DMS114 treated with DMSO at 0.1 percent for 48 hours (cell line): ENCODE measurements at regions not wholly inside any gene's neighbourhood (a gene's known extent, or its start where the extent isn't known, plus 50 kb on each side); places are given as distances from the start of the nearest gene placed in this dataset.

Source experiments
- DNase-seq: peaks from one replicate; lab custom pipeline; 2025; ENCODE audit not compliant: unreplicated experiment; lab: John Stamatoyannopoulos, UW

GRCh38 chr20:6439737-6440442 lies 317.1 kb upstream of the FERMT1 start:
- no peak for DNase-seq

- no peak for DNase-seq
Measured at GRCh38 chr20:6434131-6434530, 311.3 kb upstream of the FERMT1 start.

- no peak for DNase-seq
Measured at GRCh38 chr20:6430381-6430780, 307.6 kb upstream of the FERMT1 start.

- no peak for DNase-seq
Measured at GRCh38 chr20:6426287-6426891, 303.6 kb upstream of the FERMT1 start.

GRCh38 chr20:6421321-6422248 lies 298.8 kb upstream of the FERMT1 start:
- no peak for DNase-seq

GRCh38 chr20:6420336-6420735 lies 297.5 kb upstream of the FERMT1 start:
- no peak for DNase-seq

- no peak for DNase-seq
Measured at GRCh38 chr20:6418732-6419131, 295.9 kb upstream of the FERMT1 start.

- no peak for DNase-seq
Measured at GRCh38 chr20:6416371-6416770, 293.5 kb upstream of the FERMT1 start.

- DNase-seq = no peak
Measured at GRCh38 chr20:6411651-6412050, 288.8 kb upstream of the FERMT1 start.

- no peak for DNase-seq
Measured at GRCh38 chr20:6410721-6411120, 287.9 kb upstream of the FERMT1 start.

- no peak for DNase-seq
Measured at GRCh38 chr20:6407163-6407562, 284.3 kb upstream of the FERMT1 start.

GRCh38 chr20:6401893-6402557 lies 279.2 kb upstream of the FERMT1 start:
- no peak for DNase-seq

- DNase-seq = no peak
Measured at GRCh38 chr20:6397115-6397514, 274.3 kb upstream of the FERMT1 start.

GRCh38 chr20:6395695-6396094 lies 272.9 kb upstream of the FERMT1 start:
- DNase-seq = no peak

- no peak for DNase-seq
Measured at GRCh38 chr20:6388671-6389197, 265.9 kb upstream of the FERMT1 start.

- no peak for DNase-seq
Measured at GRCh38 chr20:6384956-6385486, 262.2 kb upstream of the FERMT1 start.

- no peak for DNase-seq
Measured at GRCh38 chr20:6384380-6384779, 261.6 kb upstream of the FERMT1 start.

- no peak for DNase-seq
Measured at GRCh38 chr20:6381887-6382286, 259.1 kb upstream of the FERMT1 start.

GRCh38 chr20:6362245-6362644 lies 239.4 kb upstream of the FERMT1 start:
- no peak for DNase-seq

- no peak for DNase-seq
Measured at GRCh38 chr20:6360766-6361165, 237.9 kb upstream of the FERMT1 start.
